PC-9 (cell line): ENCODE measurements at regions not wholly inside any gene's neighbourhood (a gene's known extent, or its start where the extent isn't known, plus 50 kb on each side); places are given as distances from the start of the nearest gene placed in this dataset.

Source experiments
- BruUV-seq: library from RNA; stranded (reverse); fragments of 400-500 nt; replicated peaks from 2 replicates; lab custom pipeline; 2021; lab: Mats Ljungman, UMichigan
- CTCF ChIA-PET: fragments of 300-600 bp; sonication (Branson Sonifier 250); formaldehyde crosslinking; loops from one replicate; lab custom pipeline; 2022; ENCODE audit warnings: antibody characterized with exemption; lab: Charles Lee
- POLR2A ChIA-PET: fragments of 300-600 bp; sonication (Branson Sonifier 250); formaldehyde crosslinking; loops from one replicate; lab custom pipeline; 2022; ENCODE audit warnings: antibody characterized with exemption; ENCODE audit not compliant: unreplicated experiment; lab: Charles Lee
- DNase-seq, 2 experiments: peaks; one replicate each; pipeline versions ENCODE4 v3.0.0 to v3.0.0-alpha.2; 2015 to 2022; ENCODE audit warnings: mixed read lengths in 1 of 2
- H2AFZ ChIP-seq: fragments of 200-600 bp; sonication (generic); 2 replicates; pipeline ENCODE4 v1.8.1; 2017; ENCODE audit warnings: antibody characterized with exemption
- H3F3A ChIP-seq: fragments of 200-600 bp; sonication (generic); 2 replicates; pipeline ENCODE4 v1.8.1; 2017; ENCODE audit warnings: antibody characterized with exemption, mild to moderate bottlenecking, low read depth; ENCODE audit not compliant: insufficient read depth
- H3K27ac ChIP-seq: fragments of 200-600 bp; sonication (generic); 2 replicates; pipeline ENCODE4 v1.6.1; 2016; ENCODE audit warnings: mixed run types
- H3K27me3 ChIP-seq: fragments of 200-600 bp; sonication (generic); 2 replicates; pipeline ENCODE4 v1.6.1; 2016; ENCODE audit warnings: low read depth, mixed run types; ENCODE audit not compliant: insufficient read depth
- H3K36me3 ChIP-seq: fragments of 200-600 bp; sonication (generic); 2 replicates; pipeline ENCODE4 v1.6.1; 2016; ENCODE audit warnings: low read depth, mixed run types
- H3K4me1 ChIP-seq: fragments of 200-600 bp; sonication (generic); replicated peaks from 2 replicates; pipeline ENCODE4 v1.6.1; 2016; ENCODE audit warnings: mixed run types; ENCODE audit not compliant: insufficient read depth
- H3K4me2 ChIP-seq: fragments of 200-600 bp; sonication (generic); 2 replicates; pipeline ENCODE4 v1.6.1; 2017; ENCODE audit warnings: mixed run types
- H3K4me3 ChIP-seq: fragments of 200-600 bp; sonication (generic); 2 replicates; pipeline ENCODE4 v1.6.1; 2016; ENCODE audit warnings: mixed run types
- H3K79me2 ChIP-seq: fragments of 200-600 bp; sonication (generic); 2 replicates; pipeline ENCODE4 v1.6.1; 2017; ENCODE audit warnings: low read depth, mixed run types
- H3K9me2 ChIP-seq: fragments of 200-600 bp; sonication (generic); 2 replicates; pipeline ENCODE4 v1.8.1; 2017; ENCODE audit warnings: mild to moderate bottlenecking; ENCODE audit not compliant: insufficient read depth
- H3K9me3 ChIP-seq: fragments of 200-600 bp; sonication (generic); 2 replicates; pipeline ENCODE4 v1.8.1; 2016; ENCODE audit warnings: low read depth; ENCODE audit not compliant: insufficient read depth
- H4K20me1 ChIP-seq: fragments of 200-600 bp; sonication (generic); 2 replicates; pipeline ENCODE4 v1.8.1; 2017; ENCODE audit not compliant: insufficient read depth
- CTCF ChIP-seq: fragments of 200-600 bp; sonication (generic); conservative IDR thresholded peaks from 2 replicates; pipeline ENCODE4 v1.6.1; 2017; ENCODE audit warnings: mixed run types, antibody characterized with exemption, mild to moderate bottlenecking, moderate library complexity
- EZH2 ChIP-seq: fragments of 200-600 bp; sonication (generic); IDR thresholded peaks from 2 replicates; pipeline ENCODE4 v1.8.0; 2017; ENCODE audit warnings: antibody characterized with exemption, low read depth
- intact Hi-C: fragments of 100-400 bp; cut with micrococcal nuclease; formaldehyde crosslinking; loops from one replicate; pipeline ENCODE4 v1.10.0; 2022; ENCODE audit not compliant: unreplicated experiment

- Histone ChIP-seq H3K4me1 (peaks cover 34% of the 10 kb centered on the region), H4K20me1 (no peaks in the 10 kb centered on the region), H2AFZ (no peak overlapping the region), H3K27me3 (no peaks in the 10 kb centered on the region), H3K79me2 (no peaks in the 10 kb centered on the region), H3K27ac (no peak overlapping the region), H3K9me3 (0 out of 2 replicates have a peak, but pooled peaks cover 13% of the 10 kb centered on the region), H3K36me3 (no peaks in the 10 kb centered on the region), H3K4me3 (no peak overlapping the region), H3K4me2 (peak overlapping the region; percentile 7; the same call in 1 of the 2 replicates), H3K9me2 (no peaks in the 10 kb centered on the region), H3F3A (peaks cover 4% of the 10 kb centered on the region; the same call in 1 of the 2 replicates)
- BruUV-seq, result no TSS peak
- POLR2A ChIA-PET, result no interaction called here
- intact Hi-C loops, result loop anchor here (2.0 kb wide), 1 partner anchor 33 kb away; no protein-coding TSS in a partner anchor
- peak in 1 of 2 experiments; percentile 51 for DNase-seq
- TF ChIP-seq EZH2 (no peak), CTCF (no peak)
- CTCF ChIA-PET, result interaction anchor here (0.5 kb wide), 1 partner anchor 16 kb away, joined by 8 read pairs; no protein-coding TSS in a partner anchor
Observed at GRCh38 chr1:31509124-31510072, 66.9 kb upstream of the TINAGL1 start.

- peaks cover 34% of the 10 kb centered on the region for H3K4me1 ChIP-seq
- H3K9me3 ChIP-seq, result 0 out of 2 replicates have a peak, but pooled peaks cover 13% of the 10 kb centered on the region
- DNase-seq, result no peak
- ChIA-PET POLR2A (interaction anchor here (0.6 kb wide), 1 partner anchor 37 kb away, joined by 6 read pairs; no protein-coding TSS in a partner anchor), CTCF (no interaction called here)
- intact Hi-C loops, result loop anchor here (2.0 kb wide), 1 partner anchor 34 kb away; no protein-coding TSS in a partner anchor
- no peaks in the 10 kb centered on the region for H3K27me3 ChIP-seq
- no peak overlapping the region for H3K27ac ChIP-seq
- H4K20me1 ChIP-seq, result no peaks in the 10 kb centered on the region
- no peaks in the 10 kb centered on the region for H3K79me2 ChIP-seq
- peaks cover 4% of the 10 kb centered on the region; the same call in 1 of the 2 replicates for H3F3A ChIP-seq
- no peaks in the 10 kb centered on the region for H3K36me3 ChIP-seq
- no peak overlapping the region for H3K4me2 ChIP-seq
- no peaks in the 10 kb centered on the region for H3K9me2 ChIP-seq
- H3K4me3 ChIP-seq, result no peak overlapping the region
- BruUV-seq, result no TSS peak
- TF ChIP-seq CTCF, result no peak
- H2AFZ ChIP-seq, result no peak overlapping the region
Observed at GRCh38 chr1:31510304-31510703, 66.0 kb upstream of the TINAGL1 start.
